CD4-positive, CD25-positive, alpha-beta regulatory T cell (primary cell): ENCODE measurements at regions not wholly inside any gene's neighbourhood (a gene's known extent, or its start where the extent isn't known, plus 50 kb on each side); places are given as distances from the start of the nearest gene placed in this dataset.

Source experiments
- ATAC-seq, 2 donors: fragments of 150-1000 bp; cut with Tn5 transposase; one replicate each; pipeline ENCODE4 v1.10.0; 2021; ENCODE audit warnings: low read depth in 2 of 2, moderate number of reproducible peaks in 2 of 2, moderate library complexity in 1 of 2
- DNase-seq, 3 donors: peaks; one replicate each; pipeline versions ENCODE4 v3.0.0 to v3.0.0-alpha.2; 2012 to 2022; ENCODE audit warnings: mixed read lengths in 1 of 3
- H3K27ac ChIP-seq: one replicate; pipeline ENCODE4 v1.7.0; 2013; ENCODE audit warnings: mild to moderate bottlenecking, low read length; ENCODE audit not compliant: insufficient read depth, poor library complexity, severe bottlenecking
- H3K27me3 ChIP-seq: one replicate; pipeline ENCODE4 v1.7.0; 2013; ENCODE audit warnings: low read length; ENCODE audit not compliant: control insufficient read depth, insufficient read depth
- H3K36me3 ChIP-seq: one replicate; pipeline ENCODE4 v1.7.0; 2013; ENCODE audit warnings: mild to moderate bottlenecking, low read length, moderate library complexity; ENCODE audit not compliant: control insufficient read depth, insufficient read depth
- H3K4me1 ChIP-seq: 2 replicates; pipeline ENCODE4 v1.7.0; 2013; ENCODE audit warnings: mild to moderate bottlenecking, low read length; ENCODE audit not compliant: insufficient read depth, control insufficient read depth, poor library complexity, severe bottlenecking
- H3K4me3 ChIP-seq: one replicate; pipeline ENCODE4 v1.7.0; 2013; ENCODE audit warnings: low read depth, mild to moderate bottlenecking, low read length, moderate library complexity
- H3K9me3 ChIP-seq, 2 experiments: 1 replicate in 1 of 2; 2 replicates in 1 of 2; pipeline ENCODE4 v1.7.0; 2013; ENCODE audit warnings: low read length in 2 of 2, mild to moderate bottlenecking in 1 of 2, moderate library complexity in 1 of 2; ENCODE audit not compliant: control insufficient read depth in 2 of 2
- H3K27ac Mint-ChIP-seq, 3 donors: one replicate each; pipeline ENCODE4 v1.8.0; 2020 to 2022; ENCODE audit warnings: mild to moderate bottlenecking in 3 of 3, mixed read lengths in 3 of 3, moderate library complexity in 2 of 3
- H3K27me3 Mint-ChIP-seq: one replicate; pipeline ENCODE4 v1.8.0; 2022; ENCODE audit warnings: mild to moderate bottlenecking, mixed read lengths
- H3K36me3 Mint-ChIP-seq: one replicate; pipeline ENCODE4 v1.8.0; 2020; ENCODE audit warnings: mixed read lengths
- H3K4me1 Mint-ChIP-seq, 4 donors: one replicate each; pipeline ENCODE4 v1.8.0; 2020 to 2022; ENCODE audit warnings: mixed read lengths in 4 of 4, mild to moderate bottlenecking in 1 of 4
- H3K4me3 Mint-ChIP-seq, 4 donors: one replicate each; pipeline ENCODE4 v1.8.0; 2020 to 2022; ENCODE audit warnings: mild to moderate bottlenecking in 4 of 4, mixed read lengths in 4 of 4, moderate library complexity in 3 of 4
- H3K9me3 Mint-ChIP-seq, 7 donors: one replicate each; pipeline ENCODE4 v1.8.0; 2020 to 2022; ENCODE audit warnings: mixed read lengths in 7 of 7, mild to moderate bottlenecking in 3 of 7, moderate library complexity in 2 of 7

- no peaks in the 10 kb centered on the region for H3K4me1 Mint-ChIP-seq
- H3K27me3 ChIP-seq, result no peaks in the 10 kb centered on the region
- no peak for DNase-seq
- no peak overlapping the region for H3K4me3 ChIP-seq
- H3K4me3 Mint-ChIP-seq, result no peak overlapping the region
- H3K9me3 Mint-ChIP-seq, result peaks cover 0 to 4% (median 0%) of the 10 kb centered on the region in 7 donors
- H3K27ac Mint-ChIP-seq, result no peak overlapping the region
- H3K36me3 ChIP-seq, result no peaks in the 10 kb centered on the region
- no peaks in the 10 kb centered on the region for H3K36me3 Mint-ChIP-seq
- ATAC-seq, result no peak
- no peak overlapping the region for H3K27ac ChIP-seq
- H3K4me1 ChIP-seq, result no peaks in the 10 kb centered on the region
- H3K27me3 Mint-ChIP-seq, result no peaks in the 10 kb centered on the region
- H3K9me3 ChIP-seq, result no peaks in the 10 kb centered on the region
Measured at GRCh38 chr3:104856741-104857140, 510.0 kb upstream of the ALCAM start.

GRCh38 chr3:104868291-104868690 is 498.4 kb upstream of the ALCAM start:
- H3K27ac ChIP-seq, result no peak overlapping the region
- Mint-ChIP-seq H3K27ac (no peak overlapping the region), H3K36me3 (no peaks in the 10 kb centered on the region), H3K9me3 (peaks cover 0 to 1% (median 0%) of the 10 kb centered on the region in 7 donors), H3K27me3 (no peaks in the 10 kb centered on the region), H3K4me3 (no peak overlapping the region), H3K4me1 (no peaks in the 10 kb centered on the region)
- no peak overlapping the region for H3K4me3 ChIP-seq
- H3K27me3 ChIP-seq, result no peaks in the 10 kb centered on the region
- ATAC-seq (no peak), DNase-seq (no peak)
- no peaks in the 10 kb centered on the region for H3K4me1 ChIP-seq
- no peaks in the 10 kb centered on the region for H3K36me3 ChIP-seq
- H3K9me3 ChIP-seq, result no peaks in the 10 kb centered on the region

GRCh38 chr3:104870276-104870675 is 496.4 kb upstream of the ALCAM start:
- Histone ChIP-seq H3K27ac (no peak overlapping the region), H3K36me3 (no peaks in the 10 kb centered on the region), H3K27me3 (no peaks in the 10 kb centered on the region), H3K4me3 (no peak overlapping the region), H3K9me3 (no peaks in the 10 kb centered on the region), H3K4me1 (no peaks in the 10 kb centered on the region)
- no peak overlapping the region for H3K27ac Mint-ChIP-seq
- H3K4me1 Mint-ChIP-seq, result no peaks in the 10 kb centered on the region
- no peaks in the 10 kb centered on the region for H3K27me3 Mint-ChIP-seq
- ATAC-seq, result no peak
- H3K9me3 Mint-ChIP-seq, result peaks cover 0 to 1% (median 0%) of the 10 kb centered on the region in 7 donors
- no peaks in the 10 kb centered on the region for H3K36me3 Mint-ChIP-seq
- no peak for DNase-seq
- H3K4me3 Mint-ChIP-seq, result no peak overlapping the region

GRCh38 chr3:104873331-104873730 is 493.4 kb upstream of the ALCAM start:
- Histone ChIP-seq H3K36me3 (no peaks in the 10 kb centered on the region), H3K4me1 (no peaks in the 10 kb centered on the region), H3K9me3 (no peaks in the 10 kb centered on the region), H3K4me3 (no peak overlapping the region), H3K27ac (no peak overlapping the region), H3K27me3 (no peaks in the 10 kb centered on the region)
- DNase-seq (no peak), ATAC-seq (no peak)
- Mint-ChIP-seq H3K27me3 (no peaks in the 10 kb centered on the region), H3K27ac (no peak overlapping the region), H3K4me3 (no peak overlapping the region), H3K9me3 (peaks cover 0 to under 1% (median 0%) of the 10 kb centered on the region in 7 donors), H3K4me1 (no peaks in the 10 kb centered on the region), H3K36me3 (no peaks in the 10 kb centered on the region)

GRCh38 chr3:104878395-104878794 is 488.3 kb upstream of the ALCAM start:
- no peak for DNase-seq
- Histone ChIP-seq H3K9me3 (no peaks in the 10 kb centered on the region), H3K4me1 (no peaks in the 10 kb centered on the region), H3K36me3 (no peaks in the 10 kb centered on the region), H3K27ac (no peak overlapping the region), H3K4me3 (no peak overlapping the region), H3K27me3 (no peaks in the 10 kb centered on the region)
- Mint-ChIP-seq H3K36me3 (no peaks in the 10 kb centered on the region), H3K27me3 (no peaks in the 10 kb centered on the region), H3K9me3 (peaks cover 0 to 2% (median 0%) of the 10 kb centered on the region in 7 donors), H3K4me1 (no peaks in the 10 kb centered on the region), H3K27ac (no peak overlapping the region), H3K4me3 (no peak overlapping the region)
- no peak for ATAC-seq

GRCh38 chr3:104879919-104880318 is 486.8 kb upstream of the ALCAM start:
- H3K27me3 Mint-ChIP-seq, result no peaks in the 10 kb centered on the region
- H3K9me3 Mint-ChIP-seq, result peaks cover 0 to 2% (median 0%) of the 10 kb centered on the region in 7 donors
- H3K4me3 Mint-ChIP-seq, result no peak overlapping the region
- H3K36me3 Mint-ChIP-seq, result no peaks in the 10 kb centered on the region
- H3K4me1 Mint-ChIP-seq, result no peaks in the 10 kb centered on the region
- DNase-seq, result no peak
- ATAC-seq, result no peak
- H3K4me3 ChIP-seq, result no peak overlapping the region
- no peak overlapping the region for H3K27ac ChIP-seq
- no peak overlapping the region for H3K27ac Mint-ChIP-seq
- H3K4me1 ChIP-seq, result no peaks in the 10 kb centered on the region
- no peaks in the 10 kb centered on the region for H3K27me3 ChIP-seq
- H3K36me3 ChIP-seq, result no peaks in the 10 kb centered on the region
- H3K9me3 ChIP-seq, result no peaks in the 10 kb centered on the region

- Mint-ChIP-seq H3K27me3 (no peaks in the 10 kb centered on the region), H3K4me3 (no peak overlapping the region), H3K36me3 (no peaks in the 10 kb centered on the region), H3K27ac (no peak overlapping the region), H3K4me1 (no peaks in the 10 kb centered on the region), H3K9me3 (peaks cover 0 to 3% (median 0%) of the 10 kb centered on the region in 7 donors)
- H3K4me1 ChIP-seq, result no peaks in the 10 kb centered on the region
- DNase-seq (no peak), ATAC-seq (no peak)
- H3K36me3 ChIP-seq, result no peaks in the 10 kb centered on the region
- no peak overlapping the region for H3K4me3 ChIP-seq
- H3K27ac ChIP-seq, result no peak overlapping the region
- H3K9me3 ChIP-seq, result no peaks in the 10 kb centered on the region
- H3K27me3 ChIP-seq, result no peaks in the 10 kb centered on the region
Measured at GRCh38 chr3:104885214-104885814, 481.4 kb upstream of the ALCAM start.

GRCh38 chr3:104886220-104886995 is 480.3 kb upstream of the ALCAM start:
- H3K9me3 ChIP-seq, result no peaks in the 10 kb centered on the region
- no peaks in the 10 kb centered on the region for H3K27me3 ChIP-seq
- H3K36me3 ChIP-seq, result no peaks in the 10 kb centered on the region
- no peaks in the 10 kb centered on the region for H3K4me1 Mint-ChIP-seq
- peak overlapping the region in 1 of 3 donors; percentile 44 for H3K27ac Mint-ChIP-seq
- H3K9me3 Mint-ChIP-seq, result peaks cover 0 to 3% (median 0%) of the 10 kb centered on the region in 7 donors
- DNase-seq (no peak), ATAC-seq (no peak)
- H3K4me1 ChIP-seq, result no peaks in the 10 kb centered on the region
- H3K4me3 ChIP-seq, result no peak overlapping the region
- H3K27ac ChIP-seq, result no peak overlapping the region
- no peaks in the 10 kb centered on the region for H3K27me3 Mint-ChIP-seq
- no peaks in the 10 kb centered on the region for H3K36me3 Mint-ChIP-seq
- H3K4me3 Mint-ChIP-seq, result no peak overlapping the region
